ENCODE measurements at regions not wholly inside any gene's neighbourhood (a gene's known extent, or its start where the extent isn't known, plus 50 kb on each side); places are given as distances from the start of the nearest gene placed in this dataset.

DNA sequence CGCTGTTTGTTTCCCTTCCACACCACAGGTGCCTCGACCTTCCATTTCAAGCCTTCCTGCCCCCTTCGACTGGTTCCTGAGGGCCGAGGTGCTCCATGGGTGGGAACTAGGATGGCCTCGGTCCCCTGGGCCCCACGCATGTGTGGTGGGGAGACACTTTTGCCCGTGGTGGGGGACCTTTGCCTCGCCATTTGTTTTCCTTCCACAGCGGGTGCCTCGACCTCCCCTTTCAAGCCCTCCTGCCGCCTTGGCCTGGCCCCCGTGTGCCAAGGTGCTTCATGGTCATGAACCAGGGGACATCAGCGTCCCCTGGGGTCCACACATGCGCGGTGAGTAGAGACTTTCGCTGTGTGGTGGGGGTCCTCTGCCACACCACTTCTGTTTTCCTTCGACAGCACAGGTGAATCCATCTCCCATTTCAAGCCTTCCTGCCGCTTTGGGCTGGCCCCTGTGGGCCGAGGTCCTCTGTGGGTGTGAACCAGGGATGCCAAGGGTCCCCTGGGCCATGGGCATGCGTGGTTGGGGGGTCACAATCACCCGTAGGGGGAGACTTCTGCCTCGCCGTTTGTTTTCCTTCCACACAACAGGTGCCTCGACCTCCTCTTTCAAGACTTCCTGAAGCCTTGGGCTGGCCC lies 364.4 kb downstream of the ALG10 start:
- no peak overlapping the region for H3K27ac ChIP-seq
- no peaks in the 10 kb centered on the region for H3K27me3 ChIP-seq
- no peak overlapping the region for H3K4me3 ChIP-seq (ENCODE audit: low read depth in 1 of 2, low read length in 1 of 2)
- H3K36me3 ChIP-seq: no peaks in the 10 kb centered on the region
- H3K9me3 ChIP-seq: peaks cover 30% of the 10 kb centered on the region
- TF ChIP-seq, protein P1, sequence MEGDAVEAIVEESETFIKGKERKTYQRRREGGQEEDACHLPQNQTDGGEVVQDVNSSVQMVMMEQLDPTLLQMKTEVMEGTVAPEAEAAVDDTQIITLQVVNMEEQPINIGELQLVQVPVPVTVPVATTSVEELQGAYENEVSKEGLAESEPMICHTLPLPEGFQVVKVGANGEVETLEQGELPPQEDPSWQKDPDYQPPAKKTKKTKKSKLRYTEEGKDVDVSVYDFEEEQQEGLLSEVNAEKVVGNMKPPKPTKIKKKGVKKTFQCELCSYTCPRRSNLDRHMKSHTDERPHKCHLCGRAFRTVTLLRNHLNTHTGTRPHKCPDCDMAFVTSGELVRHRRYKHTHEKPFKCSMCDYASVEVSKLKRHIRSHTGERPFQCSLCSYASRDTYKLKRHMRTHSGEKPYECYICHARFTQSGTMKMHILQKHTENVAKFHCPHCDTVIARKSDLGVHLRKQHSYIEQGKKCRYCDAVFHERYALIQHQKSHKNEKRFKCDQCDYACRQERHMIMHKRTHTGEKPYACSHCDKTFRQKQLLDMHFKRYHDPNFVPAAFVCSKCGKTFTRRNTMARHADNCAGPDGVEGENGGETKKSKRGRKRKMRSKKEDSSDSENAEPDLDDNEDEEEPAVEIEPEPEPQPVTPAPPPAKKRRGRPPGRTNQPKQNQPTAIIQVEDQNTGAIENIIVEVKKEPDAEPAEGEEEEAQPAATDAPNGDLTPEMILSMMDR (IDR thresholded peaks at IDR 0.05): no peak
- no peaks in the 10 kb centered on the region for H3K4me1 ChIP-seq (ENCODE audit: control insufficient read depth in 1 of 2, insufficient read depth in 1 of 2, low read depth in 1 of 2, low read length in 1 of 2)

DNA sequence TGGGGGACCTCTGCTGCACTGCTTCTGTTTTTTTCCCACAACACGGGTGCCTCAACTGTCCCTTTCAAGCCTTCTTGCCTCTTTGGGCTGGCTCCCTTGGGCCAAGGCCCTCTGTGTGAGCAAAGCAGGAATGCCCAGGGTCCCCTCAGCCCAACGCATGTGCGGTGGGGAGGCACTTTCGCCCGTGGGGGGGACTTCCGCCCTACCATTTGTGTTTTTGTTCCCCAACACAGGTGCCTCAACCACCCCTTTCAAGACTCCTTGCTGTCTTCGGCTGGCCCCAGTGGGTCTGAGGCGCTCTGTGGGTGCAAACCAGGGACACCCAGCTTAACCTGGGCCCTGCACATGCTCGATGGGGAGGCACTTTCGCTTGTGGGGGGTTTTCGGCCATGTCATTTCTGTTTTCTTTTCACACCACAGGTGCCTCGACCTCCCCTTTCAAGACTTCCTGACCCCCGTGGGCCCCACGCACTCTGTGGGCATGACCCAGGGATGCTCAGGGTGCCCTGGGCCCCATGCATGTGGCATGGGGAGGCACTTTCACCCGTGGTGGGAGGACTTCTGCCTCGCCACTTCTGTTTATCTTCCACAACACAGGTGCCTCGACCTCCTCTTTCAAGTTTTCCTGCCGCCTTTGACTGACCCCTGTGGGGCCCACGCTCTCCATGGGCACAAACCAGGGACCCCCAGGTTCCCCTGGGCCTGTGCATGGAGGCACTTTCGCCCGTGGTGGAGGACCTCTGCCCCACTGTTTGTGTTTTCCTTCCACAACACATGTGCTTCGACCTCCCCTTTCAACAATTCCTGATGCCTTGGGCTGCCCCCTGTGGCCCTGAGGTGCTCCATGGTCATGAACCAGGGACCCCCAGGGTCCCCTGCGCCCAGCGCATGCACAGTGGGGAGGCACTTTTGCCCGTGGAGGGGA lies 365.7 kb downstream of the ALG10 start:
- H3K4me3 ChIP-seq (ENCODE audit: low read depth in 1 of 2, low read length in 1 of 2): no peak overlapping the region
- no peak overlapping the region for H3K27ac ChIP-seq
- H3K27me3 ChIP-seq: no peaks in the 10 kb centered on the region
- no peaks in the 10 kb centered on the region for H3K4me1 ChIP-seq (ENCODE audit: control insufficient read depth in 1 of 2, insufficient read depth in 1 of 2, low read depth in 1 of 2, low read length in 1 of 2)
- TF ChIP-seq, protein P1 (IDR thresholded peaks at IDR 0.05): no peak
- H3K9me3 ChIP-seq: peaks cover 24% of the 10 kb centered on the region
- H3K36me3 ChIP-seq: no peaks in the 10 kb centered on the region

DNA sequence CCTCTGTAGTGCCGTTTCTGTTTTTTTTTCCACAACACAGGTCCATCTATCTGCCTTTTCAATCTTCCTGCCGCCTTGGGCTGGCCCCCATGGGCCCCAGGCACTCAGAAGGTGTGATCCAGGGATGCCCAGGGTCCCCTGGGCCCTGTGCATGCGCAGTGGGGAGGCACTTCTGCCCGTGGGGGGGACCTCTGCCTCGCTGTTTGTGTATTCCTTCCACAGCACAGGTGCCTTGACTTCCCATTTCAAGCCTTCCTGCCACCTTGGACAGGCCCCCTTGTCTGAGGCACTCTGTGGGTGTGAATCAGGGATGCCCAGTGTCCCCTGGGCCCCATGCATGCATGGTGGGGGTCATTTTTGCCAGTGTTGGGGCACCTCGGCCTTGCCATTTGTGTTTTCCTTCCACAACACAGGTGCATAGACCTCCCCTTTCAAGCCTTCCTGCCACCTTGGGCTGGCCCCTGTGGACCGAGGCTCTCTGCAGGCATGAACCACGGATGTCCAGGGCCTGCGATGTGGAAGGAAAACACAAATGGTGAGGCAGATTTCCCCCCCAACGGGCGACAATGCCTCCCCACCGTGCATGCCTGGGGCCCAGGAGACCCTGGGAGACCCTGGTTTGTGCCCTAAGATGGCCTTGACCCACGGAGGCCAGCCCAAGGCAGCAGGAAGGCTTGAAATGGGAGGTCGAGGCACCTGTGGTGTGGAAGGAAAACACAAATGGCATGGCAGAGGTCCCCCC lies 366.5 kb downstream of the ALG10 start:
- Histone ChIP-seq H3K27me3 (no peaks in the 10 kb centered on the region), H3K9me3 (peaks cover 16% of the 10 kb centered on the region), H3K4me3 (ENCODE audit: low read depth in 1 of 2, low read length in 1 of 2) (no peak overlapping the region), H3K27ac (no peak overlapping the region), H3K36me3 (no peaks in the 10 kb centered on the region), H3K4me1 (ENCODE audit: control insufficient read depth in 1 of 2, insufficient read depth in 1 of 2, low read depth in 1 of 2, low read length in 1 of 2) (no peaks in the 10 kb centered on the region)
- TF ChIP-seq, protein P1 (IDR thresholded peaks at IDR 0.05): no peak

DNA sequence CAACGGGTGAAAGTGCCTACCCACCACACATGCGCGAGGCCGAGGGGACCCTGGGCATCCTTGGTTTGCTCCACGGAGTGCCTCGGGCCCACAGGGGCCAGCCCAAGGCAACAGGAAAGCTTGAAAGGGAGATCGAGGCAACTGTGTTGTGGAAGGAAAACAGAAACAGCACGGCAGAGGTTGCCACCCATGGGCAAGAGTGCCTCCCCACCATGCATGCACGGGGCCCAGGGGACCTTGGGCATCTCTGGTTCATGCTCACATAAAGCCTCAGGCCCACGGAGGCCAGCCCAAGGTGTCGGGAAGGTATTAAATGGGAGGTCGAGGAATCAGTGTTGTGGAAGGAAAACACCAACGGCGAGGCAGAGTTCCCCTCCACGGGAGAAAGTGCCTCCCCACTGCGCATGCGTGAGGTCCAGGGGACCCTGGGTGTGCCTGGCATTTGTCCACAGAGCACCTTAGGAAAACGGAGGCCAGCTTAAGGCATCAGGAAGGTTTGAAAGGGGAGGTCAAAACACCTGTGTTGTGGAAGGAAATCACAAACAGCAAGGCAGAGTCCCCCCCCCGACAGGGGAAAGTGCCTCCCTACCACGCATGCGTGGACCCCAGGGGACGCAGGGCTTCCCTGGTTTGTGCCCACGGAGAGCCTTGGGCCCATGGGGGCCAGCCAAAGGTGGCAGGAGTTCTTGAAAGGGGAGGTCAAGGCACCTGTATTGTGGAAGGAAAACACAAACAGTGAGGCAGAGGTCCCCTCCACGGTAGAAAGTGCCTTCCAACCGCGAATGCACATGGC lies 367.3 kb downstream of the ALG10 start:
- Histone ChIP-seq H3K4me3 (ENCODE audit: low read depth in 1 of 2, low read length in 1 of 2) (no peak overlapping the region), H3K27ac (no peak overlapping the region), H3K4me1 (ENCODE audit: control insufficient read depth in 1 of 2, insufficient read depth in 1 of 2, low read depth in 1 of 2, low read length in 1 of 2) (no peaks in the 10 kb centered on the region), H3K9me3 (peaks cover 22% of the 10 kb centered on the region), H3K36me3 (no peaks in the 10 kb centered on the region), H3K27me3 (no peaks in the 10 kb centered on the region)
- TF ChIP-seq, protein P1 (IDR thresholded peaks at IDR 0.05): no peak
